Astrocyte (in vitro differentiated cells and primary cell): ENCODE measurements at regions not wholly inside any gene's neighbourhood (a gene's known extent, or its start where the extent isn't known, plus 50 kb on each side); places are given as distances from the start of the nearest gene placed in this dataset.

Source experiments
- DNase-seq: peaks from one replicate; pipeline ENCODE4 v3.0.0-alpha.2; 2010; ENCODE audit warnings: low read depth
- FAIRE-seq: peaks from 2 replicates; lab custom pipeline; 2011; peaks lifted over from hg19 to GRCh38; lab: Jason Lieb, UNC
- H2AFZ ChIP-seq: 2 replicates; pipeline ENCODE4 v1.6.0; 2012; ENCODE audit warnings: low read depth, low read length, inconsistent platforms
- H3K27ac ChIP-seq: 2 replicates; pipeline ENCODE4 v1.5.1; 2011; ENCODE audit warnings: low read depth, low read length, inconsistent platforms
- H3K27me3 ChIP-seq: 2 replicates; pipeline ENCODE4 v1.6.0; 2011; ENCODE audit warnings: low read length, inconsistent platforms; ENCODE audit not compliant: insufficient read depth
- H3K36me3 ChIP-seq: 2 replicates; pipeline ENCODE4 v1.5.1; 2011; ENCODE audit warnings: low read length, inconsistent platforms; ENCODE audit not compliant: insufficient read depth
- H3K4me1 ChIP-seq: 2 replicates; pipeline ENCODE4 v1.5.1; 2011; ENCODE audit warnings: low read length, inconsistent platforms; ENCODE audit not compliant: insufficient read depth
- H3K4me2 ChIP-seq: 2 replicates; pipeline ENCODE4 v1.6.0; 2012; ENCODE audit warnings: low read length, inconsistent platforms
- H3K4me3 ChIP-seq: 2 replicates; pipeline ENCODE4 v1.5.1; 2011; ENCODE audit warnings: low read depth, mild to moderate bottlenecking, low read length, inconsistent platforms; ENCODE audit not compliant: insufficient read depth
- H3K79me2 ChIP-seq: 2 replicates; pipeline ENCODE4 v1.6.0; 2012; ENCODE audit warnings: mild to moderate bottlenecking, low read length, inconsistent platforms; ENCODE audit not compliant: insufficient read depth
- H3K9ac ChIP-seq: 2 replicates; pipeline ENCODE4 v1.6.0; 2012; ENCODE audit warnings: mild to moderate bottlenecking, low read length, inconsistent platforms
- H3K9me3 ChIP-seq: 2 replicates; pipeline ENCODE4 v1.5.1; 2012; ENCODE audit warnings: low read depth, mild to moderate bottlenecking, low read length, inconsistent platforms; ENCODE audit not compliant: insufficient read depth
- H4K20me1 ChIP-seq: 2 replicates; pipeline ENCODE4 v1.6.0; 2012; ENCODE audit warnings: low read length, inconsistent platforms; ENCODE audit not compliant: insufficient read depth
- H3K27ac Mint-ChIP-seq: one replicate; pipeline ENCODE4 v1.8.0; 2021; ENCODE audit warnings: mild to moderate bottlenecking, mixed read lengths; ENCODE audit not compliant: unreplicated experiment
- H3K27me3 Mint-ChIP-seq: one replicate; pipeline ENCODE4 v1.8.0; 2021; ENCODE audit warnings: low read depth, mixed read lengths; ENCODE audit not compliant: unreplicated experiment
- H3K36me3 Mint-ChIP-seq: one replicate; pipeline ENCODE4 v1.8.0; 2021; ENCODE audit warnings: low read depth, mixed read lengths; ENCODE audit not compliant: unreplicated experiment
- H3K4me1 Mint-ChIP-seq: one replicate; pipeline ENCODE4 v1.8.0; 2021; ENCODE audit warnings: low read depth, mixed read lengths; ENCODE audit not compliant: unreplicated experiment
- H3K4me3 Mint-ChIP-seq: one replicate; pipeline ENCODE4 v1.8.0; 2021; ENCODE audit warnings: mild to moderate bottlenecking, moderate library complexity, mixed read lengths; ENCODE audit not compliant: unreplicated experiment
- H3K9me3 Mint-ChIP-seq: one replicate; pipeline ENCODE4 v1.8.0; 2021; ENCODE audit warnings: mild to moderate bottlenecking, mixed read lengths; ENCODE audit not compliant: unreplicated experiment
- CTCF ChIP-seq: IDR thresholded peaks from 2 replicates; pipeline ENCODE4 v1.5.1; 2011; ENCODE audit warnings: low read depth, mild to moderate bottlenecking, inconsistent platforms, low read length, moderate library complexity; ENCODE audit not compliant: insufficient read depth
- EZH2 ChIP-seq: IDR thresholded peaks from 2 replicates; pipeline ENCODE4 v1.6.1; 2012; ENCODE audit warnings: mild to moderate bottlenecking, low read length, inconsistent platforms; ENCODE audit not compliant: insufficient read depth

- peaks cover 5% of the 10 kb centered on the region for H3K9me3 Mint-ChIP-seq
- no peaks in the 10 kb centered on the region for H3K36me3 Mint-ChIP-seq
Measured at GRCh38 chr16:56081371-56081770, 109.9 kb upstream of the GNAO1 start.

GRCh38 chr16:56075732-56076388 is 115.4 kb upstream of the GNAO1 start:
- no peaks in the 10 kb centered on the region for H3K27me3 ChIP-seq
- H3K4me1 Mint-ChIP-seq, result no peaks in the 10 kb centered on the region
- H3K9ac ChIP-seq, result no peak overlapping the region
- H3K36me3 ChIP-seq, result no peaks in the 10 kb centered on the region
- no peaks in the 10 kb centered on the region for H3K79me2 ChIP-seq
- no peaks in the 10 kb centered on the region for H4K20me1 ChIP-seq
- peaks cover 21% of the 10 kb centered on the region for H3K27me3 Mint-ChIP-seq
- H3K9me3 ChIP-seq, result no peaks in the 10 kb centered on the region
- H3K4me1 ChIP-seq, result no peaks in the 10 kb centered on the region
- H3K27ac Mint-ChIP-seq, result no peak overlapping the region
- DNase-seq (no peak), FAIRE-seq (no peak)
- TF ChIP-seq EZH2 (no peak), CTCF (no peak)
- H3K36me3 Mint-ChIP-seq, result no peaks in the 10 kb centered on the region
- H3K4me3 ChIP-seq, result no peak overlapping the region
- H3K9me3 Mint-ChIP-seq, result peaks cover 4% of the 10 kb centered on the region
- no peak overlapping the region for H2AFZ ChIP-seq
- no peak overlapping the region for H3K4me3 Mint-ChIP-seq
- H3K27ac ChIP-seq, result no peak overlapping the region
- H3K4me2 ChIP-seq, result no peak overlapping the region

More at GRCh38 chr16:56081371-56081770, 109.9 kb upstream of the GNAO1 start:
- Histone ChIP-seq H3K4me3 (no peak overlapping the region), H3K4me1 (no peaks in the 10 kb centered on the region), H3K9me3 (no peaks in the 10 kb centered on the region), H3K27ac (no peak overlapping the region), H2AFZ (no peak overlapping the region), H3K36me3 (no peaks in the 10 kb centered on the region), H4K20me1 (no peaks in the 10 kb centered on the region), H3K79me2 (no peaks in the 10 kb centered on the region), H3K9ac (no peak overlapping the region), H3K4me2 (no peak overlapping the region), H3K27me3 (no peaks in the 10 kb centered on the region)
- H3K27ac Mint-ChIP-seq, result no peak overlapping the region
- no peaks in the 10 kb centered on the region for H3K4me1 Mint-ChIP-seq
- H3K27me3 Mint-ChIP-seq, result peaks cover 6% of the 10 kb centered on the region
- no peak overlapping the region for H3K4me3 Mint-ChIP-seq
- FAIRE-seq (no peak), DNase-seq (no peak)
- TF ChIP-seq CTCF, result no peak
- no peak for TF ChIP-seq EZH2

GRCh38 chr16:56073508-56073907 is 117.8 kb upstream of the GNAO1 start:
- FAIRE-seq, result no peak
- no peaks in the 10 kb centered on the region for H3K36me3 Mint-ChIP-seq
- H3K27me3 Mint-ChIP-seq, result peaks cover 19% of the 10 kb centered on the region

More at GRCh38 chr16:56073508-56073907, 117.8 kb upstream of the GNAO1 start:
- no peak overlapping the region for H3K4me3 ChIP-seq
- no peak overlapping the region for H3K4me3 Mint-ChIP-seq
- no peaks in the 10 kb centered on the region for H3K9me3 ChIP-seq
- no peak overlapping the region for H3K27ac Mint-ChIP-seq
- H3K27ac ChIP-seq, result no peak overlapping the region
- H3K9ac ChIP-seq, result no peak overlapping the region
- H3K9me3 Mint-ChIP-seq, result peaks cover 2% of the 10 kb centered on the region
- H3K4me1 ChIP-seq, result no peaks in the 10 kb centered on the region
- no peaks in the 10 kb centered on the region for H3K79me2 ChIP-seq
- H3K27me3 ChIP-seq, result no peaks in the 10 kb centered on the region
- TF ChIP-seq EZH2 (no peak), CTCF (no peak)
- no peak for DNase-seq
- H2AFZ ChIP-seq, result no peak overlapping the region
- H4K20me1 ChIP-seq, result no peaks in the 10 kb centered on the region
- H3K4me2 ChIP-seq, result no peak overlapping the region
- H3K4me1 Mint-ChIP-seq, result no peaks in the 10 kb centered on the region
- H3K36me3 ChIP-seq, result no peaks in the 10 kb centered on the region
